ENCODE measurements at regions not wholly inside any gene's neighbourhood (a gene's known extent, or its start where the extent isn't known, plus 50 kb on each side); places are given as distances from the start of the nearest gene placed in this dataset.

DNA sequence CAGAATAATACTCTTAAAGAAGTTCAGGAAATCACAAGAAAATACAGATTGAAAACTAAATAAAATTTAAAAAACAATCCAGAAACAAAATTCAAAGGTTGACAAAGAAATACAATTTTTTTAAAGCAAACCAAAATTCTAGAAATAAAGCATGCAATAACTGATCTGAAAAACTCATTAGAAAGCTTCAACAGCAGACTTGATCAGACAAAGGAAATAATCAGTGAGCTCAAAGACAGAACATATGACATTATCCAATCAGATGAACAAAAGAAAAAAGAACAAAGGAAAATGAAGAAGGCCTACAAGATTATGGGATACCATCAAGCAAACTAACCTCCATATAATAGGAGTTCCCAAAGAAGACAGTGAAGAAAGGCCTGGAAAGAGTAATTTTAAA lies 336.8 kb downstream of the RSL24D1 start:
- Histone ChIP-seq H3K4me1 (no peaks in the 10 kb centered on the region), H3K27ac (no peak overlapping the region), H3K4me3 (no peak overlapping the region), H3K27me3 (no peaks in the 10 kb centered on the region), H3K36me3 (no peaks in the 10 kb centered on the region), H3K9me3 (peaks cover 6 to 10% of the 10 kb centered on the region in 2 donors)
- no peak for TF ChIP-seq POLR2A (IDR thresholded peaks at IDR 0.05)
- no peak for TF ChIP-seq EP300 (IDR thresholded peaks at IDR 0.05; ENCODE audit: low read depth)
- TF ChIP-seq POLR2AphosphoS5 (IDR thresholded peaks at IDR 0.05): no peak
- TF ChIP-seq, protein P1, sequence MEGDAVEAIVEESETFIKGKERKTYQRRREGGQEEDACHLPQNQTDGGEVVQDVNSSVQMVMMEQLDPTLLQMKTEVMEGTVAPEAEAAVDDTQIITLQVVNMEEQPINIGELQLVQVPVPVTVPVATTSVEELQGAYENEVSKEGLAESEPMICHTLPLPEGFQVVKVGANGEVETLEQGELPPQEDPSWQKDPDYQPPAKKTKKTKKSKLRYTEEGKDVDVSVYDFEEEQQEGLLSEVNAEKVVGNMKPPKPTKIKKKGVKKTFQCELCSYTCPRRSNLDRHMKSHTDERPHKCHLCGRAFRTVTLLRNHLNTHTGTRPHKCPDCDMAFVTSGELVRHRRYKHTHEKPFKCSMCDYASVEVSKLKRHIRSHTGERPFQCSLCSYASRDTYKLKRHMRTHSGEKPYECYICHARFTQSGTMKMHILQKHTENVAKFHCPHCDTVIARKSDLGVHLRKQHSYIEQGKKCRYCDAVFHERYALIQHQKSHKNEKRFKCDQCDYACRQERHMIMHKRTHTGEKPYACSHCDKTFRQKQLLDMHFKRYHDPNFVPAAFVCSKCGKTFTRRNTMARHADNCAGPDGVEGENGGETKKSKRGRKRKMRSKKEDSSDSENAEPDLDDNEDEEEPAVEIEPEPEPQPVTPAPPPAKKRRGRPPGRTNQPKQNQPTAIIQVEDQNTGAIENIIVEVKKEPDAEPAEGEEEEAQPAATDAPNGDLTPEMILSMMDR (IDR thresholded peaks at IDR 0.05): no peak
- DNase-seq: no peak
- in situ Hi-C loops (cut with MboI; ENCODE audit: low pct_ligation_motif_present in 1 of 4, low pct_unique_long_range_greater_than_20kb in 1 of 4, low sequenced_read_pairs in 3 of 4): no loop called here
- intact Hi-C loops (cut with DNase I; ENCODE audit: low total_unique reads): no loop called here

DNA sequence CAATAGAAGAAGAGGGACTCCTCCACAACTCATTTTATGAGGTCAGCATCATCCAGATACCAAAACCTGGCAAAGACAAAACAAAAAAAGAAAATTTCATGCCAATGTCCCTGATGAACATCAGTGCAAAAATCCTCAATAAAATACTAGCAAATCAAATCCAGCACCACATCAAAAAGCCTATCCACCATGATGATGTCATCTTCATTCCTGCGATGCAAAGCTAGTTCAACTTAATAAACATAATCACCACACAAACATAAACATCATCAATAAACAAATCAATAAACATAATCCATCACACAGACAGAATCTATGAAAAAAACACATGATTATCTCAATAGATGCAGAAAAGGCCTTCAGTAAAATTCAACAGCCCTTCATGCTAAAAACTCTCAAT lies 342.1 kb downstream of the RSL24D1 start:
- H3K4me3 ChIP-seq: no peak overlapping the region
- TF ChIP-seq POLR2A (IDR thresholded peaks at IDR 0.05) (no peak), POLR2AphosphoS5 (IDR thresholded peaks at IDR 0.05) (no peak)
- H3K4me1 ChIP-seq: no peaks in the 10 kb centered on the region
- intact Hi-C loops (cut with DNase I; ENCODE audit: low total_unique reads) (no loop called here), in situ Hi-C loops (cut with MboI; ENCODE audit: low pct_ligation_motif_present in 1 of 4, low pct_unique_long_range_greater_than_20kb in 1 of 4, low sequenced_read_pairs in 3 of 4) (no loop called here)
- H3K9me3 ChIP-seq: peaks cover 6 to 10% of the 10 kb centered on the region in 2 donors
- H3K27me3 ChIP-seq: no peaks in the 10 kb centered on the region
- no peaks in the 10 kb centered on the region for H3K36me3 ChIP-seq
- 93 to 100% methylated on average over 1 of the region's 1 CpG for WGBS, 2 donors (ENCODE audit: low coverage in 1 of 2)
- no peak overlapping the region for H3K27ac ChIP-seq
- DNase-seq: no peak

DNA sequence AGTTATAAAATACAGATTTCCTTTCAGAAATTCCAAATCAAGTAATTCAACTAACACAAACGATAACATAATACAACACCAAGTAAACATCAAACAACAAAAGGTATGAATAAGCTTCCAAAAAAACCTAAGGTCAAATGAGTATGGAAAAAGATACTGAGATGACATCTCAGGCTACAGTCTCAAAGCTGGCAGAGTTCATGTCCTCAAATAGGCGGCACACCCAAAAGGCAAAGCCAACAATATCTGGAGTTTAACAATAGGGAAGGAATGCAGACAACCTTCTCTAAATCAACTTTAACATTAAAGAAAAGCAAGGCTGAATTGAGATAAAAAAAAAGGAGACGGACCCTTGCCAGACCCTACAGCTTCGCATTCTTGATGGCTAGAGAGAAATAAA lies 346.6 kb downstream of the RSL24D1 start:
- no peaks in the 10 kb centered on the region for H3K9me3 ChIP-seq
- no peaks in the 10 kb centered on the region for H3K27me3 ChIP-seq
- no peak for TF ChIP-seq EP300 (IDR thresholded peaks at IDR 0.05; ENCODE audit: low read depth)
- in situ Hi-C loops (cut with MboI; ENCODE audit: low pct_ligation_motif_present in 1 of 4, low pct_unique_long_range_greater_than_20kb in 1 of 4, low sequenced_read_pairs in 3 of 4) (no loop called here), intact Hi-C loops (cut with DNase I; ENCODE audit: low total_unique reads) (no loop called here)
- WGBS, 2 donors (ENCODE audit: low coverage in 1 of 2): 54 to 74% methylated on average over 4 of the region's 4 CpGs
- H3K4me3 ChIP-seq: no peak overlapping the region
- no peak overlapping the region for H3K27ac ChIP-seq
- H3K36me3 ChIP-seq: no peaks in the 10 kb centered on the region
- DNase-seq: no peak
- no peaks in the 10 kb centered on the region for H3K4me1 ChIP-seq

DNA sequence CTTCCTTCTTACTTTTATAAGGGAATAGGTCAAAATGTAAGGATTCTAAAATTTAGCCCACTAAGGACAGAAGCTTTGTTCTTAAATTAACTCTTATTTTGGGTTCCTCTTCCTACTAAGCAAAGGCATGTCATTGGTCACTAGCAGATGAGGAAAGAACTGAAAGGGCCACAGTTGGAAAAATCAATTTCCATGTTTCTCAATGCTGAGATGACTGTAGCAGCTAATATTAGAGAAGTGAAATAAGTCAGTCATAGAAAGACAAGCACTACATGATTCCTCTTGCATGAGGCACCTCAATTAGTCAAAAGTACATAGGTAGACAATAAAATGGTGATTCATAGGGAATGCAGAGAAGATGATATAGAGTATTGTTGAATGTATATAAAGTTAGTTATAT lies 353.7 kb downstream of the RSL24D1 start:
- in situ Hi-C loops (cut with MboI; ENCODE audit: low pct_ligation_motif_present in 1 of 4, low pct_unique_long_range_greater_than_20kb in 1 of 4, low sequenced_read_pairs in 3 of 4) (no loop called here), intact Hi-C loops (cut with DNase I; ENCODE audit: low total_unique reads) (no loop called here)
- Histone ChIP-seq H3K4me1 (no peaks in the 10 kb centered on the region), H3K36me3 (no peaks in the 10 kb centered on the region), H3K27me3 (no peaks in the 10 kb centered on the region), H3K9me3 (no peaks in the 10 kb centered on the region), H3K4me3 (no peak overlapping the region), H3K27ac (no peak overlapping the region)
- no peak for DNase-seq
- TF ChIP-seq EP300 (IDR thresholded peaks at IDR 0.05; ENCODE audit: low read depth): no peak
- TF ChIP-seq POLR2AphosphoS5 (IDR thresholded peaks at IDR 0.05): no peak
- TF ChIP-seq, protein P1 (IDR thresholded peaks at IDR 0.05): no peak
- no peak for TF ChIP-seq POLR2A (IDR thresholded peaks at IDR 0.05)

DNA sequence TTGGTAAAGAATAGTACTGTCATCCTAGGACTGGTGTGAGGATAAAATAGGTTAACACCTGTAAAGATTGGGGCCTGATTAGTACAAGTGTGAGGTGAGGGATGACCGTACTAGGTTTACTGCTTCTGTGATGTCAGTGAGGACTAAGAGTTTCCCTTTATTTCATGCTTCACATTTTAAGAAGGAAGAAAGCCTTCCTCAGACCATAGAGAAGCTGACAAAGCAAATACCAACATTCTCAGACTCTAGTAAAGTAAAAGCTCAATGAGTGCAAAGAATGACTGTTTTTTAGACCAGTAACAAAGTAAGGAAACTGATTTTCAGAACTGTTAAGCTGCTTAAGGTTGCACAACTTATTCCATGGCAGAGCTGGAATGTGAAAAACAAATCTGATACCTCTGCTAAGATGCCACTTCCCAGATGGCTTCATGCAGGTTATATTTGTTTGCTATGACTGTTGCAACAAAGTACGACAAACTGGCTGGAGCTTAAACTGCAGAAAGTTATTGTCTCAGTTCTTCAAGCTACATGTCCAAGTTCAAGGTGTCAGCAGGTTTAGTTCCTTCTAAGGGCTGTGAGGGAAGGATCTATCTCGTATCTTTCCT lies 354.9 kb downstream of the RSL24D1 start:
- Histone ChIP-seq H3K36me3 (no peaks in the 10 kb centered on the region), H3K27me3 (no peaks in the 10 kb centered on the region), H3K4me1 (no peaks in the 10 kb centered on the region), H3K4me3 (no peak overlapping the region), H3K9me3 (no peaks in the 10 kb centered on the region), H3K27ac (no peak overlapping the region)
- intact Hi-C loops (cut with DNase I; ENCODE audit: low total_unique reads) (no loop called here), in situ Hi-C loops (cut with MboI; ENCODE audit: low pct_ligation_motif_present in 1 of 4, low pct_unique_long_range_greater_than_20kb in 1 of 4, low sequenced_read_pairs in 3 of 4) (no loop called here)
- DNase-seq: no peak
- TF ChIP-seq EP300 (IDR thresholded peaks at IDR 0.05; ENCODE audit: low read depth) (no peak), POLR2A (IDR thresholded peaks at IDR 0.05) (no peak), POLR2AphosphoS5 (IDR thresholded peaks at IDR 0.05) (no peak)
- TF ChIP-seq, protein P1 (IDR thresholded peaks at IDR 0.05): no peak
- WGBS, 2 donors (ENCODE audit: low coverage in 1 of 2): 77 to 84% methylated on average over 3 of the region's 3 CpGs
